Activated T-helper 17 cell treated with anti-CD3 and anti-CD28 coated beads, Interleukin-2, amount 50 U/mL, for 72 hours (primary cell): ENCODE measurements at regions not wholly inside any gene's neighbourhood (a gene's known extent, or its start where the extent isn't known, plus 50 kb on each side); places are given as distances from the start of the nearest gene placed in this dataset.
"Not testable (repeated sequence)": the region's sequence is repeated elsewhere in the genome, so short reads cannot be mapped to it uniquely, and the experiment has no call there.

Experiments
- ATAC-seq: fragments of 150-1000 bp; cut with Tn5 transposase; replicated peaks from 2 replicates; pipeline ENCODE4 v1.10.0; 2021; ENCODE audit warnings: mild to moderate bottlenecking, moderate library complexity
- H3K27ac Mint-ChIP-seq: one replicate; pipeline ENCODE4 v1.8.0; 2022; ENCODE audit warnings: mixed read lengths
- H3K27me3 Mint-ChIP-seq: one replicate; pipeline ENCODE4 v1.8.0; 2022; ENCODE audit warnings: mixed read lengths
- H3K36me3 Mint-ChIP-seq: one replicate; pipeline ENCODE4 v1.8.0; 2022; ENCODE audit warnings: low read depth, mild to moderate bottlenecking, mixed read lengths
- H3K4me1 Mint-ChIP-seq: one replicate; pipeline ENCODE4 v1.8.0; 2022; ENCODE audit warnings: mixed read lengths
- H3K4me3 Mint-ChIP-seq: one replicate; pipeline ENCODE4 v1.8.0; 2022; ENCODE audit warnings: mild to moderate bottlenecking, mixed read lengths
- H3K9me3 Mint-ChIP-seq: one replicate; pipeline ENCODE4 v1.8.0; 2022; ENCODE audit warnings: mixed read lengths

- Mint-ChIP-seq H3K27ac (no peak overlapping the region), H3K4me1 (no peaks in the 10 kb centered on the region), H3K27me3 (no peaks in the 10 kb centered on the region), H3K36me3 (no peaks in the 10 kb centered on the region), H3K4me3 (no peak overlapping the region), H3K9me3 (peaks cover 3% of the 10 kb centered on the region)
- no peak for ATAC-seq
These were observed 603.6 kb downstream of the FBXO15 start for GRCh38 chr18:73544032-73544431.

GRCh38 chr18:73535990-73536389 lies 611.6 kb downstream of the FBXO15 start:
- Mint-ChIP-seq H3K27me3 (no peaks in the 10 kb centered on the region), H3K9me3 (peaks cover 6% of the 10 kb centered on the region), H3K36me3 (no peaks in the 10 kb centered on the region), H3K27ac (no peak overlapping the region), H3K4me1 (no peaks in the 10 kb centered on the region), H3K4me3 (no peak overlapping the region)
- ATAC-seq: no peak

- Mint-ChIP-seq H3K4me3 (no peak overlapping the region), H3K36me3 (no peaks in the 10 kb centered on the region), H3K27ac (no peak overlapping the region), H3K27me3 (no peaks in the 10 kb centered on the region), H3K9me3 (peaks cover 8% of the 10 kb centered on the region), H3K4me1 (no peaks in the 10 kb centered on the region)
- ATAC-seq: no peak
These were observed 612.4 kb downstream of the FBXO15 start for GRCh38 chr18:73535189-73535588.

- no peak overlapping the region for H3K4me3 Mint-ChIP-seq
- no peaks in the 10 kb centered on the region for H3K27me3 Mint-ChIP-seq
- no peak for ATAC-seq
- H3K36me3 Mint-ChIP-seq: no peaks in the 10 kb centered on the region
- H3K4me1 Mint-ChIP-seq: no peaks in the 10 kb centered on the region
- H3K27ac Mint-ChIP-seq: no peak overlapping the region
- H3K9me3 Mint-ChIP-seq: peaks cover 25% of the 10 kb centered on the region
These were observed 616.0 kb downstream of the FBXO15 start for GRCh38 chr18:73531601-73532000.

DNA sequence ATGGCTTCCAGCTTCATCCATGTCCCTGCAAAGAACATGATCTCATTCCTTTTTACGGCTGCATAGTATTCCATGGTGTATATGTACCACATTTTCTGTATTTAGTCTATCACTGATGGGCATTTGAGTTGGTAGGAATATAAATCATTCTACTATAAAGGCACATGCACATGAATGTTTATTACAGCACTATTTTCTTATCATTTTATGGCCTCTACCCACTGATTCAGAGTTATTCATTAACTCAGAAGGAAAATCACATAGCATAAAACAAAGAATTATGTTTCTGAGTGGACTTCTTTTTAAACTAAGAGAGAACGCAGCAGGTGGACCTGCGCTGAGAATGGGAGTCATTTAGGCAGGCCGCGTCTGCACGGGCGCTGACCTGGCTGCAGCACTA lies 619.6 kb downstream of the FBXO15 start:
- Mint-ChIP-seq H3K4me3 (no peak overlapping the region), H3K36me3 (no peaks in the 10 kb centered on the region), H3K9me3 (peaks cover 19% of the 10 kb centered on the region), H3K4me1 (no peaks in the 10 kb centered on the region), H3K27me3 (no peaks in the 10 kb centered on the region), H3K27ac (no peak overlapping the region)
- ATAC-seq: no peak

- H3K9me3 Mint-ChIP-seq: peaks cover 10% of the 10 kb centered on the region
- no peak overlapping the region for H3K4me3 Mint-ChIP-seq
- no peak overlapping the region for H3K27ac Mint-ChIP-seq
- no peak for ATAC-seq
- H3K4me1 Mint-ChIP-seq: no peaks in the 10 kb centered on the region
- H3K27me3 Mint-ChIP-seq: no peaks in the 10 kb centered on the region
- no peaks in the 10 kb centered on the region for H3K36me3 Mint-ChIP-seq
These were observed 627.4 kb downstream of the FBXO15 start for GRCh38 chr18:73520229-73520628.

DNA sequence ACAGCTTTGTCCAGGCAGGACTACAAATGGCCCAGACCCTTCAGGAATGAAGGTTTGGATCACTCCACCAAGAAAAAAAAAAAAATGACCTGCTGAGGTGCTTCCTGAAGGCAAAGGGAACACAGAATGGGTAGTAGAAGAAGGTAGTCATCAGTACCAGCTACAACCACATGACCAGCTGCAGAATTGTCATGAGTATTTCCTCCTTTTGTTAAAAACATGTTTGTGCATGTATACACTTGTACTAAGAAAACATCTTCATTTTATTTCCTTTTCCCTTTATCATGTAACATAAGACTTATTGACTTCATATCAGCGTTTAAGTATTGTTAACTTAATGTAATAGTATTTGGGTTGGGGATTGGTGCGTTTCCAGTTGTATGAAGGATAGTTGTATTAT lies 631.6 kb downstream of the FBXO15 start:
- not testable (repeated sequence) for ATAC-seq

DNA sequence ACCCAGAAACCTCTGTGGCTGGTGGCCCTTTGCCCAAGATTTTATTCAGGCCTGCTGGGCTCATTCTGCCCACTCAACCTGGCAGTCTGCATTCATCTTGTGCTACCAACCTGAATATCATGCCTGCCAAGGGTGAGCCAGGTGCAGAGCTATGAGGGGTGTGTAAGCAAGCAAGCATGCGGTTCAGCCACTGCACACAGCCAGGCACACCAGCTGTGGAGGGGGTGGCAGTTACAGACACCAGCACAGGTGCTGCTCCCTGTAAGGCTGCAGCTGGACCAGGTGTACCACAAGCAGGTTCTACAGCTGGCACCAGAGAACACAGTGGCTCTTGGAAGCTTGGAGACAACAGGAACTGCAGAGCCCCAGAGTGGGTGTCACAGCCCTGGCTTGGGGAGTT lies 633.2 kb downstream of the FBXO15 start:
- Mint-ChIP-seq H3K9me3 (peaks cover 13% of the 10 kb centered on the region), H3K4me3 (no peak overlapping the region), H3K27me3 (no peaks in the 10 kb centered on the region), H3K27ac (no peak overlapping the region), H3K36me3 (no peaks in the 10 kb centered on the region), H3K4me1 (no peaks in the 10 kb centered on the region)
- no peak for ATAC-seq

More for the DNA sequence above, 631.6 kb downstream of the FBXO15 start:
- H3K4me1 Mint-ChIP-seq, H3K27ac Mint-ChIP-seq, H3K36me3 Mint-ChIP-seq, H3K4me3 Mint-ChIP-seq, H3K27me3 Mint-ChIP-seq: not testable (repeated sequence)
- H3K9me3 Mint-ChIP-seq: peaks cover 20% of the 10 kb centered on the region

DNA sequence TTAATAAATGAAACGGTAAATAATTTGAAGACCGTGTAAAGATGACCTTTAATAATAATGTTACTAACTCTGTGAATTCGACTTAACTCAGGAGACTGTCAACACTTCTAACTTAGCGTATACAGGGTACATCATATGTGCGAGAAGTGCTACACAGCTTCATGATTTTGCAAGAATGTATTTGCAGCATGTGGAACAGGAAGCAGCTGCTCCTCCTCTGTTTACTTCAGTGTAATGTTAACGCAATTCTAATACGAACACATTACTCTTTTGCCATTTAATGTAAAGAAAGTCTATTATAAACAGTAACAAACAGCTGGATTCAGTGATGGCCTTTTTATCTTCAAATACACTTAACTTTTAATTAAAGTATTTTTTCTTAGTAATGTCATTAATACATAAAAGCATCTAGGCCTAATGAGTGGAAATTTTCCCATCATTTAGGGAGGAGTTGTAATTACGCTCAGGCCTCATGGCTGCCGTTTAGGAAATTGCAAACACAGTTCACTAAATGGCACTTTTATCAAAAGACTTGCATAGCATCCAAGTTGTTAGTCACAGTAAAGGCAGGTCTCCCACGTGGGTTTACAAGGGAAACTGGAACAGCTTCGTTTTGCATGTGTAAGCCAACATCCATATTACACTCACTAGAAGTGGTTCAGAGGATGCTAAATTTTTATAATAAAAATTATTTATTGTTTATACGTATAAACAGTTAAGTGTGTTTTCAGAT lies 635.7 kb downstream of the FBXO15 start:
- Mint-ChIP-seq H3K36me3 (no peaks in the 10 kb centered on the region), H3K9me3 (peaks cover 13% of the 10 kb centered on the region)

GRCh38 chr18:73509460-73509859 lies 638.2 kb downstream of the FBXO15 start:
- no peaks in the 10 kb centered on the region for H3K4me1 Mint-ChIP-seq
- no peak for ATAC-seq

More for the DNA sequence above, 635.7 kb downstream of the FBXO15 start:
- Mint-ChIP-seq H3K27me3 (no peaks in the 10 kb centered on the region), H3K27ac (no peak overlapping the region), H3K4me3 (no peak overlapping the region), H3K4me1 (no peaks in the 10 kb centered on the region)
- no peak for ATAC-seq

GRCh38 chr18:73503326-73503725 lies 635.5 kb upstream of the NETO1 start:
- H3K4me3 Mint-ChIP-seq: no peak overlapping the region
- H3K9me3 Mint-ChIP-seq: no peaks in the 10 kb centered on the region
- no peaks in the 10 kb centered on the region for H3K36me3 Mint-ChIP-seq
- H3K4me1 Mint-ChIP-seq: no peaks in the 10 kb centered on the region
- ATAC-seq: no peak
- H3K27me3 Mint-ChIP-seq: no peaks in the 10 kb centered on the region
- no peak overlapping the region for H3K27ac Mint-ChIP-seq

More at GRCh38 chr18:73509460-73509859, 638.2 kb downstream of the FBXO15 start:
- Mint-ChIP-seq H3K36me3 (no peaks in the 10 kb centered on the region), H3K27ac (no peak overlapping the region), H3K27me3 (no peaks in the 10 kb centered on the region), H3K4me3 (no peak overlapping the region), H3K9me3 (peaks cover 10% of the 10 kb centered on the region)

DNA sequence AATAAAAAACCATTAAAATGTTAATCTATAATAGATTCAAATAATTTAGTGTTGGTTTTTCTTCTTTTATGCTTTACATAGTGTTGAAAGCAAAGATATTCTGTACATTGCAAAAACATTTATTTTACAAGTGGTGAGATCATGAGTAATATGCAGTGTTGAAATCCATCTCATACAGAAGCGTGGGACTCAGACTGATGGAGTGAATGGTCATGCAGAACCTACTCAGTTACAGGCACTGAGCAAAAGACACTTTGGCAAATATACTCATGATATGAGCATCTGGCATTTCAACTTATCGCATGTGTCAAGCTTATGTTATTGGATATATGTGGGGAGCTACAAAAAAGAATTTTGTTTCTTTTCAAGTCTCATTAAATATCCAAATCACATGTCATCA lies 620.2 kb upstream of the NETO1 start:
- Mint-ChIP-seq H3K4me1 (no peaks in the 10 kb centered on the region), H3K36me3 (no peaks in the 10 kb centered on the region), H3K9me3 (peaks cover 8% of the 10 kb centered on the region), H3K4me3 (no peak overlapping the region), H3K27me3 (no peaks in the 10 kb centered on the region), H3K27ac (no peak overlapping the region)
- ATAC-seq: no peak

- Mint-ChIP-seq H3K4me1 (no peaks in the 10 kb centered on the region), H3K27ac (no peak overlapping the region), H3K27me3 (no peaks in the 10 kb centered on the region), H3K9me3 (peaks cover 8% of the 10 kb centered on the region), H3K36me3 (no peaks in the 10 kb centered on the region), H3K4me3 (no peak overlapping the region)
- no peak for ATAC-seq
These were observed 617.4 kb upstream of the NETO1 start for GRCh38 chr18:73485166-73485565.

- Mint-ChIP-seq H3K4me1 (no peaks in the 10 kb centered on the region), H3K27ac (no peak overlapping the region), H3K36me3 (no peaks in the 10 kb centered on the region), H3K27me3 (no peaks in the 10 kb centered on the region), H3K9me3 (peaks cover 9% of the 10 kb centered on the region), H3K4me3 (no peak overlapping the region)
- no peak for ATAC-seq
These were observed 615.1 kb upstream of the NETO1 start for GRCh38 chr18:73482901-73483300.

DNA sequence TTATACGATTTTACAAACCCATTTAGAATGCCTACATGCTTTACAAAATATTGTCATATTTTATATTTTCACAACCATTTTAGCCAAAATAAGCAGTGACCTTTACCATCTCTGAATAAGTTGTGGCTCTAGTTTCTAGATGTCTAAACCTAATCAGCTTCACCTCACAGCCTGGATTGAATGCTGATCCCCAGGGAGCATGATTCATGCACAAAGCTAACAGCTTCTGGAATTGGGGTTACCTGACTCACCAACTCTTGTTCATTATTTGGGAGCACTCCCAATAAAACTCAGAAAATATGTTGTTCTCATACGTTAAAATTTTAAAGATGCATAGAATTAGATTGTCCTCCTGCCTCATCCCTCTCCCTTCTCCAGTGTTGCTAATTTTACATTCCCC lies 611.7 kb upstream of the NETO1 start:
- Mint-ChIP-seq H3K27me3 (no peaks in the 10 kb centered on the region), H3K4me1 (no peaks in the 10 kb centered on the region), H3K9me3 (peaks cover 11% of the 10 kb centered on the region), H3K27ac (no peak overlapping the region), H3K36me3 (no peaks in the 10 kb centered on the region), H3K4me3 (no peak overlapping the region)
- no peak for ATAC-seq

GRCh38 chr18:73478191-73478590 lies 610.4 kb upstream of the NETO1 start:
- Mint-ChIP-seq H3K9me3 (peaks cover 11% of the 10 kb centered on the region), H3K27me3 (no peaks in the 10 kb centered on the region), H3K4me1 (no peaks in the 10 kb centered on the region), H3K4me3 (no peak overlapping the region), H3K27ac (no peak overlapping the region), H3K36me3 (no peaks in the 10 kb centered on the region)
- ATAC-seq: no peak
